ENCODE measurements at regions not wholly inside any gene's neighbourhood (a gene's known extent, or its start where the extent isn't known, plus 50 kb on each side); places are given as distances from the start of the nearest gene placed in this dataset.

DNA sequence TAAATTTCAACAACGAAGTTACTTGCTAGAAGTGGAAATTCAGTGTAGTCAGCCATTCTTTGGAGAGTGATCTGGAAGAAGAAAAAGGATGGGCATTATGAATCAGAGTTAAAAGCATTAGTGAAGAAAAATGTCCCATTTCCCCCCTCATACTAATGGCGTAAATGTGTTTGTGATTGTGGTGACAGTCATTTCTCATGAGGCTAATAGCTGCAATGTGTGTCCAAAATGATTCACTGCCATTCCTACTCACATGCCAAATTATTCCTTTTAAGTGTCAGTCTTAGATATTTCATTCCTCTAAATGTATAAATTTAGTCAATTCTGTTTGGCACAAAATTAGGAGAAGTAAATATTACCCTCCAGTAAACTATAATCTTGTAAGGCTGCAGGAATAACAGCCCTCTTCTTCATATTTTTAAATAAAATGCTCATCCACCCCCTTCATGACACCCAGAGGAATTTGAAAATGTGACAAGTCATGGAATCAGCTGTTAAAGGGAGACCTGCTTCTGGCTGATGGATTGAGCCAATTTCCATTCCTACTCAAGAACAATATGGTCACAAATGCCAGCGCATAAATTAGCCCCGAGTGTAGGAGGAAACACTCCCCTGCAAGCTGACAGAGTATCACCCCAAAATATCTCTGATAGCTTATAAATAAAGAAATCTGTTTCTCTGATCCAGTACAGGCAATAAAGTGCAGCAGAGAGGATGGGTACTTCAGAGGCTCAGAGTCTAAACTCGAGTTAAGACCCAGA is 912.3 kb upstream of the SEL1L start:
- H3K9me3 ChIP-seq (ENCODE audit: severe bottlenecking) = peaks cover 4% of the 10 kb centered on the region
- DNase-seq (ENCODE audit: low spot score) = no peak
- H3K4me1 ChIP-seq (ENCODE audit: insufficient read depth, poor library complexity, severe bottlenecking) = no peaks in the 10 kb centered on the region
- H3K27me3 ChIP-seq (ENCODE audit: insufficient read depth, poor library complexity, severe bottlenecking) = peaks cover 4% of the 10 kb centered on the region
- no peak for ATAC-seq (ENCODE audit: low read depth)
- H3K36me3 ChIP-seq (ENCODE audit: low read depth) = no peaks in the 10 kb centered on the region
- H3K27ac ChIP-seq (ENCODE audit: poor library complexity, severe bottlenecking) = no peak overlapping the region
- no peak for TF ChIP-seq CTCF (IDR thresholded peaks at IDR 0.05; ENCODE audit: poor library complexity, severe bottlenecking)
- H3K4me3 ChIP-seq (ENCODE audit: severe bottlenecking) = no peak overlapping the region

GRCh38 chr14:82447586-82447985 is 913.9 kb upstream of the SEL1L start:
- no peak for DNase-seq (ENCODE audit: low spot score)
- Histone ChIP-seq H3K27ac (ENCODE audit: poor library complexity, severe bottlenecking) (no peak overlapping the region), H3K36me3 (ENCODE audit: low read depth) (no peaks in the 10 kb centered on the region), H3K9me3 (ENCODE audit: severe bottlenecking) (peaks cover 4% of the 10 kb centered on the region), H3K4me3 (ENCODE audit: severe bottlenecking) (no peak overlapping the region), H3K4me1 (ENCODE audit: insufficient read depth, poor library complexity, severe bottlenecking) (no peaks in the 10 kb centered on the region), H3K27me3 (ENCODE audit: insufficient read depth, poor library complexity, severe bottlenecking) (peaks cover 4% of the 10 kb centered on the region)
- ATAC-seq (ENCODE audit: low read depth) = no peak
- no peak for TF ChIP-seq CTCF (IDR thresholded peaks at IDR 0.05; ENCODE audit: poor library complexity, severe bottlenecking)

DNA sequence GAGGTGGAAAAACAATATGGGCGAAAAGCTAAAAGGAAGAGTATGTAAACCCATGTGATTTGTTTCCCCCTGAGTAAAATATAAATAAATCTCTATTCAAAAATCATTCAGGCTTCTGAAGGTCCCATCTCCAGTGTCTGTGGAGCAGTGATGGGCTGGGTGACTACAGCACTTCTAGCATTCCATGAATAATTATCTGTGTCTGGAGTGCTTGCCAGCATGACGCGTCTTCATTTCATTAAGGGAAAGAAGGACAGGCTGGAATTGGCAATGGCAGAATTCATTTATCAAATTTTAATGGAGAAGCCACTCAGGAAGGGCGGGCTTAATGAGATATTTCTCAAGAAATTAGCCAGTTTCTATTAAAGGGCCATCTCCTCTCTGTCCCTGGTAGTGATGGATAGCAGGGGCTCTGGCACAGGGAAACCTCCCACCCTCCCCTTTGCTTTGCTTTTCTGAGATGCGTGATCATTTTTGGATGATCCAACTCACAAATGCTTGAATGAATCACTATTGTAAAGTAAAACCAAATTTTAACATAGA is 916.3 kb upstream of the SEL1L start:
- ATAC-seq (ENCODE audit: low read depth) = no peak
- Histone ChIP-seq H3K27ac (ENCODE audit: poor library complexity, severe bottlenecking) (no peak overlapping the region), H3K27me3 (ENCODE audit: insufficient read depth, poor library complexity, severe bottlenecking) (peaks cover 4% of the 10 kb centered on the region), H3K9me3 (ENCODE audit: severe bottlenecking) (no peaks in the 10 kb centered on the region), H3K4me3 (ENCODE audit: severe bottlenecking) (no peak overlapping the region), H3K36me3 (ENCODE audit: low read depth) (no peaks in the 10 kb centered on the region), H3K4me1 (ENCODE audit: insufficient read depth, poor library complexity, severe bottlenecking) (no peaks in the 10 kb centered on the region)
- TF ChIP-seq CTCF (IDR thresholded peaks at IDR 0.05; ENCODE audit: poor library complexity, severe bottlenecking) = no peak
- no peak for DNase-seq (ENCODE audit: low spot score)

GRCh38 chr14:82451675-82452074 is 918.0 kb upstream of the SEL1L start:
- no peaks in the 10 kb centered on the region for H3K36me3 ChIP-seq (ENCODE audit: low read depth)
- no peak overlapping the region for H3K27ac ChIP-seq (ENCODE audit: poor library complexity, severe bottlenecking)
- H3K9me3 ChIP-seq (ENCODE audit: severe bottlenecking) = no peaks in the 10 kb centered on the region
- ATAC-seq (ENCODE audit: low read depth) = no peak
- DNase-seq (ENCODE audit: low spot score) = no peak
- H3K4me3 ChIP-seq (ENCODE audit: severe bottlenecking) = no peak overlapping the region
- TF ChIP-seq CTCF (IDR thresholded peaks at IDR 0.05; ENCODE audit: poor library complexity, severe bottlenecking) = no peak
- no peaks in the 10 kb centered on the region for H3K4me1 ChIP-seq (ENCODE audit: insufficient read depth, poor library complexity, severe bottlenecking)
- H3K27me3 ChIP-seq (ENCODE audit: insufficient read depth, poor library complexity, severe bottlenecking) = peaks cover 4% of the 10 kb centered on the region

DNA sequence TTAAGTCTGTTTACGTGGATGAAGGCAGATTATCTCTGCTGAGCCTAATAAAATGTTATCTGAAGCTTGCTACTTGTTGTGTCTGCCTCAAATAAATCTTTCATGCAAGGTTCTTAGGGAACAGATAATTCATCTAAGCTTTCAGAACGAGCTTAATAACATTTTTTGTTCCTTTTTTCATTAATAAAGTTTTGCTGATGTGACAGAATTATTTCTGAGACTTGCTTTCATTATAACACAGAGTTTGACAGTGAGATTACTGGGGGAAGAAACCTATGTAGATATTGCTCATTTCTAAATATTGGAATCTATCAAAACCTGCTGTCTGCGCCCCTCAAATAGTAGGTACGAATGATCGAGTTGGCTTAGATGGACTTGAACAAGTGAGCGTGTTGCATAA is 948.7 kb upstream of the SEL1L start:
- TF ChIP-seq CTCF (IDR thresholded peaks at IDR 0.05; ENCODE audit: poor library complexity, severe bottlenecking) = no peak
- H3K36me3 ChIP-seq (ENCODE audit: low read depth) = no peaks in the 10 kb centered on the region
- no peaks in the 10 kb centered on the region for H3K4me1 ChIP-seq (ENCODE audit: insufficient read depth, poor library complexity, severe bottlenecking)
- ATAC-seq (ENCODE audit: low read depth) = no peak
- no peak overlapping the region for H3K4me3 ChIP-seq (ENCODE audit: severe bottlenecking)
- H3K27ac ChIP-seq (ENCODE audit: poor library complexity, severe bottlenecking) = no peak overlapping the region
- peaks cover 3% of the 10 kb centered on the region for H3K9me3 ChIP-seq (ENCODE audit: severe bottlenecking)
- no peak for DNase-seq (ENCODE audit: low spot score)
- no peaks in the 10 kb centered on the region for H3K27me3 ChIP-seq (ENCODE audit: insufficient read depth, poor library complexity, severe bottlenecking)

Measured in RWPE2 (cell line).